HG03039 (cell line): ENCODE measurements at regions not wholly inside any gene's neighbourhood (a gene's known extent, or its start where the extent isn't known, plus 50 kb on each side); places are given as distances from the start of the nearest gene placed in this dataset.
"Not testable (repeated sequence)": the region's sequence is repeated elsewhere in the genome, so short reads cannot be mapped to it uniquely, and the experiment has no call there.

Experiments
- ATAC-seq: cut with Tn5 transposase; IDR thresholded peaks from one replicate; pipeline ENCODE4 v1.9.1; 2021; ENCODE audit warnings: mild to moderate bottlenecking, moderate library complexity; ENCODE audit not compliant: unreplicated experiment

- no peak for ATAC-seq
Observed at GRCh38 chr2:237195396-237196120, 109.9 kb downstream of the COPS8 start.

- ATAC-seq = no peak
Observed at GRCh38 chr2:237196409-237196808, 110.7 kb downstream of the COPS8 start.

- no peak for ATAC-seq
Observed at GRCh38 chr2:237196866-237197618, 111.4 kb downstream of the COPS8 start.

GRCh38 chr2:237198164-237198855 lies 112.6 kb downstream of the COPS8 start:
- ATAC-seq = no peak

- ATAC-seq = no peak
Observed at GRCh38 chr2:237199082-237199481, 113.4 kb downstream of the COPS8 start.

GRCh38 chr2:237199577-237199976 lies 113.9 kb downstream of the COPS8 start:
- no peak for ATAC-seq

GRCh38 chr2:237200462-237200861 lies 114.8 kb downstream of the COPS8 start:
- ATAC-seq = no peak

GRCh38 chr2:237201461-237202287 lies 116.0 kb downstream of the COPS8 start:
- ATAC-seq = peak; percentile 71

- no peak for ATAC-seq
Observed at GRCh38 chr2:237202288-237203030, 116.8 kb downstream of the COPS8 start.

GRCh38 chr2:237205043-237205541 lies 119.4 kb downstream of the COPS8 start:
- ATAC-seq = no peak

GRCh38 chr2:237205561-237205971 lies 119.9 kb downstream of the COPS8 start:
- no peak for ATAC-seq

GRCh38 chr2:237207646-237208045 lies 122.0 kb downstream of the COPS8 start:
- ATAC-seq = no peak

GRCh38 chr2:237208373-237209260 lies 122.9 kb downstream of the COPS8 start:
- no peak for ATAC-seq

- ATAC-seq = no peak
Observed at GRCh38 chr2:237209885-237210284, 124.2 kb downstream of the COPS8 start.

- ATAC-seq = no peak
Observed at GRCh38 chr2:237210297-237210696, 124.6 kb downstream of the COPS8 start.

- ATAC-seq = no peak
Observed at GRCh38 chr2:237210763-237211162, 125.1 kb downstream of the COPS8 start.

GRCh38 chr2:237212356-237213279 lies 126.9 kb downstream of the COPS8 start:
- not testable (repeated sequence) for ATAC-seq
